ENCODE measurements at regions not wholly inside any gene's neighbourhood (a gene's known extent, or its start where the extent isn't known, plus 50 kb on each side); places are given as distances from the start of the nearest gene placed in this dataset.
"Not testable (repeated sequence)": the region's sequence is repeated elsewhere in the genome, so short reads cannot be mapped to it uniquely, and the experiment has no call there.

DNA sequence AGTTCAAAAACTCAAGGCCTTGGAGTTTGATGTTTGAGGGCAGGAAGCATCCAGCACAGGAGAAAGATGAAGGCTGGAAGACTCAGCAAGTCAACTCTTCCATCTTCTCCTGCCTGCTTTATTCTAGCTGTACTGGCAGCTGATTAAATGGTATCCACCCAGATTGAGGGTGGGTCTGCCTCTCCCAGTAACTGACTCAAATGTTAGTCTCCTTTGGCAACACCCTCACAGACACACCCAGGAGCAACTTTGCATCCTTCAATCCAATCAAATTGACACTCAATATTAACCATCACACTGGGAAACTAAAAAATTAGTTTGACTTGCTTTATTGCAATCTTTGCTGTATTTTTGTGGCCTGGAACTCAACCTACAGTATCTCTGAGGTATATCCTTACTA, 230.5 kb upstream of the TARS1 start:
- DNase-seq (ENCODE audit: low spot score) = not testable (repeated sequence)

DNA sequence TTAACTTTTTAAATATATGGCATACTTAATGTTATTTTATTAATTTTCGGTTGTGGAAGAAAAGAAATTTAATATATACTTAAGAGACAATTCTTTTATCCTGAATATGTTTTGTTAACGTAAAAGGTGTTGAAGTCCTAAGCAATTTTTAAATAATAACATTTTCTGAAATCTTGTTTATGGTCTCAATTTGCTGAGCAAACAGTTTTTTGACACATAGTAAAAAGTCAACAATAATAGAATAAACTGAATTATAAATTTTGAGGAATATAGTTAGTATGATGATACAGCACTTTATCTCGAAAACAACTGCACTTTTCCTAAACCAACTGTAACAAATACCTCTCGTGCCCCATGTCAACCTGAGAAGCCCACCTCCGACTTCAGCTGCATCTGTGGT, 229.8 kb upstream of the TARS1 start:
- DNase-seq (ENCODE audit: low spot score) = no peak

DNA sequence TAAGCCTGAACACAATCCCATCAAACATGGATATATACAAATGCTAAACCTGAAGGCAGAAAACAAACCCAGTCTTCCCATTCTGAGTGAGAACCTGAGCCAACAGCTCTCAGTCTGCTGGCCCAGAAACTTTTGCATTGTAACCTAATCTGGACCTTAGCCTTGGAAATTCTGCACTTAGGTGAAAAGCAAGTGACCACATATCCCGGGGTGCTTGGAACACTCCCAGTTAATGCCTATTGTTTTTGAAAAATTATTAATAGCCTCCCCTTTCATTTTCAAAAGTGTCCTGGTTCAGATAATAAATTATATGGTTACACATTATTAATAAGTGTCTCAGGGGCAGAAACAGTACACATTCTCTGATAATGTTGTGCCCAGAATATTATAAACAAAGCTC, 228.3 kb upstream of the TARS1 start:
- DNase-seq (ENCODE audit: low spot score) = no peak

DNA sequence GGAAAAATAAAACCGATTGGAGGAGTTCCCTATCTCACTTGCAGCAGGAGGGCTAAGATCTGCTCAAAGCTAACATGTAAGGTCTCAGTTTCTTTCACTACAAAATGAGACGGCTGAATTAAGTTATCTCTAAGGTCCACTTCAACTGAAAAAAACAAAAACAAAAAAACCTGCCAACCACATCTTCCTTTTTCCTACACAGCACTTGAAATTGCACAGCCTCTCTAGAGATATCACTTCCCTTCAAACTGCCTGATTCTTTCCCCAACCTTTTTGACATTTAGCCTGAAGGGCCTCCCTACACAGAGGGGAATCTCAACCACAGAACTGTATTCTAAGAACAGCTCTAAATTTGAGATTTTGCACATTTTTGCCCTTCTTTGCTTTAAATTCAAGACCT, 227.9 kb upstream of the TARS1 start:
- DNase-seq (ENCODE audit: low spot score) = no peak

DNA sequence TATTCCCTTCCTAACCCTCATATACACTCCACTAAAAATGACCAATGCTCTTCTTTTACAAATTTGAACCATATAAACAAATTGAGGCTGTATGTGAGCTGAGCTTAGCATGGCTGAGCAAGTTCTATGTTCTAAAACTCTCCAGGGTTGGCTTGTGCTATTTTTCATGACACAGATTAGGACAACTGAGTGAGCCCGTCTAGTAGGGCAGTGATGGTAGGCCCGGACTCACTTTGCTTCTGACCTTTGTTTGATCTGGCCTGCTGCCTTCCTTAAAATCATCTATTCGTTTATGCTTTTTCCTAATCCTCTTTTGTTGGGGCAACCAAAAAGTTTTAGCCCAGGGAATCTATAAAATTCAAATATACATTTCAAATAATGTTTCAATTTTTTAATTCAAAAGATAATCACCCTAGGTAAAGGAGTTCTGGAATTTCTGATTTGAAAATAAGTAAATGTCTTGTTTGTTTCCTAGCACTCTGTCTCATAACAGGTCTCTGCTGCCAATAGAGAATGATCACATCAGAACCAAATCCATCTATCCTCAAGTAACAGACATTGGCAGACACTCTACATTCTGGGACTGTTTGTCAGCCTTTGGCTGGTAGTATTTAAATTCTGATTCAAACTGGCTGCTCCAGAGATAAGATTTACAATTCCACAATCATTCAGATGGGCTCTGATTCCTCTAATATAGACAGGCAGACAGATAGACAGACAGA, 217.0 kb upstream of the TARS1 start:
- no peak for DNase-seq (ENCODE audit: low spot score)

DNA sequence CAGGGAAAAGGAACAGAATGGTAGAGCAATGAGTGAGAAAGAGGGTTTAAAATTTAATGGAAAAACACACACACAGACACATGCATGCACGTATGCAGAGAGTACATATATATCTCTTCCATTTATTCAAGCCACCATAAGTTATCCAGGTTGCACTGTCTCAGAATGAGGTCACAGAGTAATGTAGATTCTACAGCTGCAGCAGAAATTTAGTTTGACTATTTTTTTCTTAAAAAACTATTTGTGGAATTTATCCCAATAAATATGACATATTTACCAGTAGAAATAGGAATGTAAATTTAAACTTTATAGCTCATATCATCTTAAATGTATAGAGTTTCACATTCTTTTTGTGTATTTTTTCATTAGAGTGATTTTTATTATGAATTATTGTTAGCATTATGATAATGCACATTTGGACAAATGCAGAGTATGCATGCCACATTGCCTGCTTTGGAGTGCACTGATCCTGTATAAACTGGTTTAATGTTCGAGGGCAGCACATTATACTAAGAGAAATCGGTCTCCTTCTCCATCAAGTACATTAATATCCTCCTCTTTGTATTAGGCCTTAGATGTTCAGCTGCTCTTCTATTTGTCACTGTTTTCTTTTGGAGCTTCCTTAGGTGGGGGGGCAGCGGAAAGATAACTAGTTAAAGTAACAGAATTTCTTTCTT, 216.3 kb upstream of the TARS1 start:
- no peak for DNase-seq (ENCODE audit: low spot score)

DNA sequence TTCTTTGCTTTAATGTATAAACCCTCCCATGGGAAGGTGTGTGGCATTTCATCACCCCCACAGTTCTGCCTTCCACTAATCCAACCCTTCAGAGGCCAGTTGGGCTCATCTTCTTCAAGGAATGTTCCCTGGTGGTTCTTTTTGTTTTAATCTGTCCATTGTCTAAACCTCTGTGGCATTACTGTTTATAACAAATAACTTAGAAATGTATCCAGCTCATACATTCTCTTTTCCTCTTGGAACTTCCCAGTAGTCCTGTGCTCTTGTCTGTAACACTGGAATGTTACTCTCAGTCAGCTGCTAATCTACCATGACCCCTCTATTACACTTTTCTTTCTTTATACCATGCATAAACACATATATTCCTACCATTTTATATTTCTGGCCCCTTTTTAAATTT, 213.5 kb upstream of the TARS1 start:
- no peak for DNase-seq (ENCODE audit: low spot score)

DNA sequence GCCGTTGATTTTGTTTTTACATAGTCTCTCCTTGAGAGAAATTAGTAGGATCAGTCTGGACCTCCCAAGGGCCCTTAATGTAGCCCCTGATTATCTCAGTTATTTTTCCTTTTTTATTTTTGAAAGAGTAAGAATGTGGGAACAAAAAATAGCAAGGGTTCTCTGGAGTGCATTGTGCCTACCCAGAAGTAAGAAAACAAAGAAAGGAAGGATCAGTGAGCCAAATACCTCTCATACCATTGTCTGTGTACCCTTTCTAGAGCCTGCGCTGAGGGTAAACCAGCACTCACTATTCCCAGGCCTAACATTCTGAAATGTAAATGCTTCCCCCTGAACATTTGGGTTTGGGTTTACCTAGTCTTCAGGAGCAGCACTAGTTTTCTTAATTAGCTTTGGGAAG, 213.0 kb upstream of the TARS1 start:
- DNase-seq (ENCODE audit: low spot score) = no peak

DNA sequence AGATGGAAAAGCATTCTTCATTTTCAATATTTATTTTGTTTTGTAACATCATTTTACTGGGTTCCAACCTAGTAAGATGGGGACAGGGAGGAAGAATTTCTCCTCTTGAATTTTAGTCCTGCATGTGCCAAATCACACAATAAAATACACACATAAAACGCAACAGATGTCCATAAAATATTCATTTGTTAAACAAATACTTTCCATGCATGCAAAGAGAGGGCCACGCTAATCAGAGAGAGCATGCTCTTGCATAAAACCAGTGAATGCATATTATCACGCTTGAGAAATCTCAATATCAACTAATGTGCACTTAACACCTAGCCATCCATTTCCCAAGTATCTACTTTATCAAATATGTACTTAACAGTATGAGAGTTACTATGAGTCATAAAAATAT, 212.6 kb upstream of the TARS1 start:
- no peak for DNase-seq (ENCODE audit: low spot score)

DNA sequence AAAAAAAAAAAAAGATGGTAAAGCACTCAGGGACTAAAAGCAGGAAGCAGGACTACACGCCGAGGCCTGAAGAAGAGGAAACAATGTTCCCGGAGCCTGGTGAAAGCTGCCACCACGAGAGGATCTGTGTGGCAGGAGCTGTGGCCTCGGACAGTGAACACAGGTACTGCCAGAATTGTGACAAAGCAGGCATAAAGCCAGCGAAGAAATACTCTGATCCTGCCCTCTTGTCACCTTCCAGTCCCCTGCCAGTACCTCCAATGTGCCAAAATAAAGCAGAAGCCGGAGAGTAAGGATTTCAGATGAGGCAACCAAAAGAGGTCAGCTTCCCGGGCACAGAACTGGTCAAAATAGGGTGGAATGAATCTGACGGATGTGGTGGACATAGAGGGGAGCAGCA, 211.5 kb upstream of the TARS1 start:
- no peak for DNase-seq (ENCODE audit: low spot score)

DNA sequence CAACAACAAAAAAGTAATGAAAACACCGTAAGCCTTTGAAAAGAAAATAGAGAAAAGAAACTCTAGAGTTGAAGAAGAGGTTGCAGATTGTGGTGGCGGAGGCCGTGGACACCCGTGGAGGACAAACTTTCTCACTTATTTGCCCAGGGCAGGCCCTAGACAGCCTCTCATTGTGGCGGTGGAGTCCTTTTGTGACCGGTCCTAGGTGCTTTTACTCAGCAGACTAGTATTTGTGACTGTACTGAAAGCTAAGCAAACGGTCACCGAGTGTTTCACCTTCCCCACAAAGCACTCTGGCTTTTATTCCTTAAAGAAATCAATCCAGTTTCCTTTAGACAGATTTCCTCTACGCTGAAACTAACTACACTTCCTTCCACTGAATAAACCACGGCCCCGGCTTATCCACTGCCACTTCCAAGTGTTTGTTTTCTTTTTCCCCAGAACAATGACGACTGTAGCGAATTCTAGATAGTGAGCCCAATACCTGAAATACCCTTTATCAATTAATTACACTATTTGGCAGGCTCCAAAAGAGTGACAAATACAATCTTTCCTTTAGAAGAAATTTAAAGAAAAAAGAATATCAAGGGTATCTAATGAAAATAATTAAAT, 210.2 kb upstream of the TARS1 start:
- DNase-seq (ENCODE audit: low spot score) = no peak

DNA sequence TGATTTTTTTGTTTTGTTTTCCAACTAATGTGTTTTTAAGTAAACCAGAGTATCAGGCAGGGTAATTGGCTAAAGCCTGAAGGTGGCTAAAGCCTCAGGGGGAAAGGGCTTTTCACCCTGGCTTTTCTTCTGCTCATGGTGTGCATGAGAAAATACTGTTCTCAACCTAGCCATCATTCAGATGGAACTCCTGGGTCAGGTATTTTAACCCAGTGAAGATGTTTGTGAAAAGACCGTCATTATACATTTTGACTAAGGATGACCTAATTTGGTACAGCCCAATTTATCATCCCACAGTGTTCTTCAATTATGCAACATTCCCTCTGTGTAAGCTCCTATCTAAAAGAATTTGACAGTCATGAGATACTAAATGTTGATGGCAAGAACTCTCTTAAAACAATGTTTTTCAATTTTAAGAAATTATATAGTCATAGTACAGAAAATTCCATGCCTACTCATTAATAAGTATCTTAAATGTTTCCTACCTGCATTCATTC, 209.5 kb upstream of the TARS1 start:
- DNase-seq (ENCODE audit: low spot score) = no peak

DNA sequence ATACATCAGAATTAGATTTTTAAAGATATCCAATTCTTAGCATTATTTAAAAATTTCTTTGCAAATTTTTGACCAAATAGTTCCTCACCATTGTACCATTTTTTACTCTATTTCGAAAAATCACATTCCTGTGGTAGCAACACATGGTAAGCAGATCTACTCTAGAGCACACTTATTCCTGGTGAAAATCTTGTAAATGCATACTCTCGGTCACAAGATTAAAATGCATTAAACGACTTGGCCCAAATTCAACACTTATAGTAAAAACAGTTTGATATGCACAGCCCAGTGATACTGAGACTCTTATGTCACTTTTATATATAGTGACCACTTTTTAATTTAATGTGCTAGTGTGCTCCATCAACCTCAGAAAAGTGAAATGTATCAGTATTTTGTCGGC, 208.8 kb upstream of the TARS1 start:
- DNase-seq (ENCODE audit: low spot score) = no peak

DNA sequence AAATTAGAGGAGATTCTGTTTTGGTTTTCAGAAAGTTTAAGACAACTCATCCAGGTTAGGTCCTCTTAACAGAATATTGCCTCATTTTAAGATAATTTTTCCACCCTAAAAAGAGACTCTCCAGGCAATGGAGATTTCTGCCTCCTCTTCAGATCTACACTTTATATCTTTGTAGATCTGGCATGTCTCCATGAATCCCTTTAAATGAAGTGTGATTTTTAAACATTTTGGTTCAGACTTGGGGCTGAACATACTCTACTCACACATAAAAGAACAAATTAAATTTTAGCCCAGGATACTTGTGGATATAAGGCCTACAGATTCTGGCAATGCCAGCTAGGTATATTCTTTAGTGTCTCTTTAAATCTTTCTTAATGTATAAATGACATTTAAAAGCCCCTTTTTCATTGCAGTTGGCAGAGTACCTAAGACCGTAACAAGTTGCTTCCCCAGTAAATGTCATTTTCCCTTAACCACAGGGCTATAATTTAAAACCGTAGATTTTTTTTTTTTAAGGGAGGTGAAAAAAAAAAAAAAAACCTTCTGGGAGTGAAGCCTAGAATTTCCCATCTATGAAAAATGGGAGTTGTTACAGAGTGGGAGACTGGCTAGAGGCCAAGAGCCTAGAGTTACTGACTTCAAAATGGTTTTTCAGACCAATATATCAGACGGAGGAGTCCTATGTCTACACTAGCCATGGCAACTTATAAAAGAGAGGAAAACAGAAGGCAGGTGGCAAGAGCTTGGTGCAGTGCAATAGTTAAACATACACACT, 207.8 kb upstream of the TARS1 start:
- DNase-seq (ENCODE audit: low spot score) = no peak

DNA sequence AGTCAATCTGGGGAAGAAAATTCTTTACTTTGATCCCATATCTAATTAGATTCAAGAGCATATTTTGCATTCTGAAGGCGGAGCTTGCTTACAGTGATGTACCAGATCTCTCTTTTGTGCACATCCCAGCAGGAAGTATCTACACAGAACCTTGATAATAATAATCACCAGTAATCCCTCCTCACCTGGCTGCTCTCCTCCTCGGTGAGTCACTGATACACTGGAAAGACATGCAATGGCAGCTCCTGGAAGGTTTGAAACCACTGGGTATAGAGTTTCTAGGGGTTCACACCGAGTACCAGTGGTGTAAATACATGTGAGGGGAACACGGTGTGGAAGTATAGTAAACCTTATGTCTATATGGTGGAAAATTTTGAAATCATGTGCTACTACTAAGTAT, 205.5 kb upstream of the TARS1 start:
- no peak for DNase-seq (ENCODE audit: low spot score)

DNA sequence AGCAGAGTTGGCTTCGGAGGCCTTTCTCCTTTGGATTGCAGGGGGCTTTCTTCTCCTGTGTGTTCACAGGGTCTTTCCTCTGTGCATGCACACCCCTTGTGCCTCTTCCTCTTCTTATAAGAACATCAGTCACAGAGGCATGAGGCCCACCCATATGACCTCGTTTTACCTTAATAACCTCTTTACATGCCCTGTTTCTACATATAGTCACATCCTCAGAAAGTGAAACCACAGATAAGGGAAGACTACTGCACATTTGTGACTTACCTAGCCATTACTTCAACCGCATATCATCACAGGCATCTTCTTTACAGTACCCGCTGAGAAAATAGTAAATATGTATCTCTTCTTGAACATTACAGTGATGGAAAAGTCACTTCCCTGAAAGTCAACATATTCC, 204.9 kb upstream of the TARS1 start:
- no peak for DNase-seq (ENCODE audit: low spot score)

DNA sequence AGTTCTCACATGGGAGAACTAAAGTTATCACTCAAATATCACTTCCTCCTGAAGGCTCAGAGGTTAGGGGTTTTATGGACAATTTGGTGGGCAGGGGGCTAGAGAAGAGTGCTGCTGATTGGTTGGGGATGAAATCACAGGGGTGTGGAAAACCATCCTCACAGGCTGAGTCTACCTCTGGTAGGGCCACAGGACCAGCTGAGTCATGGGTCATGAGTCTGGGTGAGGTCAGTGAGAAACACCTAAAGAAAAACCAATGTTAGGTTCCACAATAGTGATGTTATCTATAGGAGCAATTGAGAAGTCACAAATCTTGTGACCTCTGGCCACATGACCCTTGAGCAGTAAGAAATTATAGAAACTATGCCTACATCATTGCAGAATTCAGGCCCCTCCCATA, 203.3 kb upstream of the TARS1 start:
- no peak for DNase-seq (ENCODE audit: low spot score)

DNA sequence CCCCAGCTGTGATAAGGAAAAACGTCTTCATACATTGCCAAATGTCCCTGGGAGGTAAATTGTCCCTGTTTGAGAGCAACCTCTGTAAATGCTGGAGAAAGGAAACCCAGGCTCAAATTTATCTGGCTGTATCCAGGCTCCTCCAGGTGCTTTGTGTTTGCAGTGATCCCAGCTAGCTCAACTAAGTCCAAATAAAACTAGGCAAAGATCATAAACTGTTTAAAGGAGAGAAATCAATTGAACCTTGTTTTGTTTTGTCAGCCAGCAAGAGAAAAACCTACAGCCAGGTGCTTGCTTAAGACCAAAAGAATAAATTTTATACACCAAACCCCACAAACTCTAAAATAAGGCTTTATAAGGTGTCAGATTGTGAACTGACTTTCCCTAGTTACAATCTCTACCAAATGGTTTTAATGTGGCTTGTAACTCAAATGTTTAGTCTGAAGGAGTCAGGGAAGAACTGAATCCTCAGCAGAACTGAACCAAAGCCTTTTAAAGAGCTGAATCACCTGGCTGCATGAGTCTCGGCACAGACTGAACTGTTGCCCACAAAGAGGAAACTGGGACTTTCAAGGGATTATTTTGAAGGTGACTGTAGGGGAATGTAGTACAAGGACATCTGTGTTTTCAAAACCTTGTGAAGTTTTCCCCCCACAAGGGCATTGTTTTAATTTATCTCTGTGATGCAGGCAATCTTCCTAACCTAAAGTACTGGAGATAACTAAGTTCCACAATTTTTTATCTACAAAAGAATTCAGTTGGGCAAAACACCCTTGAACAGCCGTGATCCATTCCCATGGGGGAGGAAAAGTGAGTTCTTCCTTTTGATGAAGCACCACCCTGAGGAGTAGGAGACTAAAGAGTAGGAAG, 201.7 kb upstream of the TARS1 start:
- DNase-seq (ENCODE audit: low spot score) = no peak

DNA sequence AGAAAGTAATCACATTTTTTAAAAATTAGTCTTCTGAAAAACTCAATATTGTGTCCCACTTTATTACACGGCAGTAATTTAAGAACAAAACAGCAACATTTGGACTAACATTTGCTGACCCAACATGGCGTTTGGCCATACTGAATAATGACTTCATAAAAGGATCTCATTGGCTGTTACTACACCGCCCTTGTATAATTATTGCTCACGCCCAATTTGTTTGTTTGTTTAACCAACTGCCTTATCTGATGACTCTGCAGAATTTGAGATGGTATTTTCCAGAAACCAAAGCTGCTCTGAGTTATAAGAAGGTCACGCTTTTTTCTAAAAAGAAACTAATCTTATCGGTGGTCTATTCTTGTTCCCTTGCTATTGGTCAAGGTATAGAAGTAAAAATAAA, 200.2 kb upstream of the TARS1 start:
- no peak for DNase-seq (ENCODE audit: low spot score)

DNA sequence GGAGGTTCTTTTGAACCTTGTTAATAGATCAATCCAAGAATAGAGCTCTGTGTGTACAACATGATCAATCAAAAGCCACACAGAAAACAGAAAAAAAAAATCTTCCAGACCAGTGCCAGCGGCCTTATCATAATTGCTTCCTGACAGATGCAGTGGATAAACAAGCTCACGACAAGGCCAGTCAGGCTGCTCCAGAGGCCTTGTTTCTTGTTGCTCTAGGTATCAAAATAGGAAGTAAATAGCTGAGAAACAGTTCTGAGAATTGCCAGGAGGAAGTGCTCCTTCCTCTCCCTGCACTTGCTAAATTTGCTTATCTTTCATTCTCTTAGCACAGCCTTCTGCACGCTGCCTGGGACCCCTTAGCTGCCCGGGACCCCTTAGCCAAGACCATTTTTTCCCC, 199.0 kb upstream of the TARS1 start:
- DNase-seq (ENCODE audit: low spot score) = no peak

DNA sequence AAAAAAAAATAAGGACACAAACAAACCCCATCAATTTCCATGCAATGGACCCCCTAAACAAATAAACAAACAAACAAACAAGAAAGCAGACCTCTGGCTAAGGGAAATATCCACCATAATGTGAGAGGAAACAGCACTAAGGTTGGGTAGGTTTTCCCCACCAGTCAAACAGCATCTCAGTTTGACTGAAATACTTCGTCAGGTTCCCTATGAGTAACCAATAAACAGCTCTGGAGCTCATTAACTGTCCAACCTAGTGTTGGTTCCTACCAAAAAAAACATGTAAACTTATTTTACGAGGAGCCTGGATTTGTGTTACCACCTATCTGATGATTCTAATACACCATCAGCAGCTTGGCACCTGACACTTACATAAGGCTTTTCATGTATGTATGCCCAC, 198.5 kb upstream of the TARS1 start:
- DNase-seq (ENCODE audit: low spot score) = no peak
